OCI-M1 (cell line): ENCODE measurements at regions not wholly inside any gene's neighbourhood (a gene's known extent, or its start where the extent isn't known, plus 50 kb on each side); places are given as distances from the start of the nearest gene placed in this dataset.

Experiments used
- DNase-seq: peaks from one replicate; lab custom pipeline; 2025; lab: John Stamatoyannopoulos, UW

DNA sequence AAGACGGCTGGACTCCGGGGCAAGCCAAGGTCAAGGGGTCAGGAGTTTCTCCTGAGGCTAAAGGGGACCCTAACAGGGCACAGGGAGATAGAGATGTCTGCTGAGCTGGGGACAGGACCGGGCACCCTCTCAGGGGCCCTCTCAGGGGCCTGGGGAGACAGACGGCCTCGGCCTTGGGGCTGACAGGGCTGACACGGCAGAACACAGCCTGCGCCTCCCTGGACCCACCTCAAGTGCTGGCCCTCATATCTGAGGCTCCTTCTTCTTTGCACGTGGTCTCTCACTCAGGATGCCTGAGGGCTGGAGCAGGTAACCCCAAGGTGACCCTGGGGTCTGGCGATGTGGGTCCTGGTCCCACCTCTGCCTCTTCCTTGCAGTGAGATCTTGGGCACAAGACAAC, 186.9 kb upstream of the TNRC6C start:
- DNase-seq = no peak

DNA sequence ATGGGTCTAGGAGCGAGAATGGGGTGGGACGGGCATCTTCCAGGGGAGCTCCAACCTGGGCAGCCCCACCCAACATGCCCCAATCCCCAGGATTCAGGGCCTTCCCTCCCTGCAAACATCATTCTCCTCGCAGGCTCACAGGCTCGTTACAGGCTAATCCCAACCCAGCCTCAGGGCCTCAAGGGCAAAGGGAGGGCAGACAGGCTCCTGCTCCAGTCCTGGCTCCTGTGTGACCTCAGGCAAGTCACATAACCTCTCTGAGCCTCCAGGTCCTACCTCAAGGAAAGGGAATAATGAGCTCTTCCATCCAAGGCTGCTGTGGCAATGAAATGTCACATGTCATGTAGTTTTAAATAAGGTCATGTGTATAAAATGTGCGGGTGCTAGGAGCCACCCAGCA, 186.5 kb upstream of the TNRC6C start:
- DNase-seq = no peak

DNA sequence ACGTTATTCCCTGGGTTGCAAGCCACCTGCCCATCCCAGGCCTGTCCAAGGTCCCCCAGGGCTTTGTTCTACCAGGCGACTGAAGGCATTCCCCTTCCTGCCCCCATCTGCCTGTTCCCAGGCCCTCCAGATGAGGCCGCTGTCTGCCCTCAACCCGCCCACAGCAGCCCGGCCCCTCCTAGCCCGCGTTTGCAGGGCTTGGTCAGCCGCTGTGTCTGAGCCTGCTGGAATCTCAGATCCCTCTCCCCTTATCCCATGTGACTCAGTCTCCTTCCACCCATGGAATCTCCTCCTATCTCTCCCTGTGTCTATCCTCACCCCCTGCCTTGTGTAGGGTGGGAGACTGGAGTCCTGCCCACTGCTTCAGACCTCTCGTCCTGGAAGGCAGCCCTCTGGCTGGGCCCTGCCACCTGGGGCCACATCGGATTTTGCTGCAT, 186.0 kb upstream of the TNRC6C start:
- DNase-seq = peak; percentile 71

DNA sequence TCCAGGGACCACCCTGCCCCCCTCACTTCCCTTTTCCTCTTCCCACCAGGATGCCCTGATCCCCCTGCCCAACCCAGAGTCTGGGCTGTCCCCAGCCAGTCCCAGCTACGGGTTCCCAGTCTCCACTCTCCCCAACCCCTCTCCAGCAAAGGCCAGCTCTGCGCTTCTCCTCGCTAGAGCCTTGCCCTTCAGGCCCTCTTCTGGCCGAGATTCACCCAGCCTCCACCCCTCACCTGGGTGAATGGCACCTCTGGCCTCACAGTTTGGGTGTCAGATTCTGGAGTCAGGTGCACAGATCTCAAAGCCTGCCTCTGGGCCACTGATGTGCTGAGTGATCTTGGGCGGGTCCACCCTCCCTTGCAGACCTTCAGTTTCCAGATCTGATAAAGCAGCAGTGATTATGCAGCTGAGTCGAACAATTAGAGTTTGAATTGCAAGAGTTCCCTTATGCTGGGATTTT, 185.6 kb upstream of the TNRC6C start:
- DNase-seq = no peak

DNA sequence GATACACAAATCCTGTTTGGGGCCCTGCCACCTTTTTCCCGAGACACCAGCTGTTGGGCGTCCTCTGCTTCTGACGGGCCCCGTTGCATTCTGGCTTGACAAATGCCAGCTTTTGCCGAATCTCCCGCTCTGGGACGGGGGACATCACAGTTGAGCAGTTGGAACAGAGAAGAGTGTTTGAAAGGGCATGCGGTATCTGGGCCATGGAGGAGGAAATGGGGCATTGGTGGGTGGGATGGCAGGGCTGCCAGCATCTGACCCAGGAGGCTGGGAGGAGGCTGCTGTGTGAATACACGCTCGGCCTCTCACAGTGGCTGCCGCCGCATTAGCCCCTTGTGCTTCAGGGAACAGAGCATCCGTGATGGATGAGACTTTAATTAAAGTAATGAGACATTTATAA, 184.3 kb upstream of the TNRC6C start:
- DNase-seq = no peak

DNA sequence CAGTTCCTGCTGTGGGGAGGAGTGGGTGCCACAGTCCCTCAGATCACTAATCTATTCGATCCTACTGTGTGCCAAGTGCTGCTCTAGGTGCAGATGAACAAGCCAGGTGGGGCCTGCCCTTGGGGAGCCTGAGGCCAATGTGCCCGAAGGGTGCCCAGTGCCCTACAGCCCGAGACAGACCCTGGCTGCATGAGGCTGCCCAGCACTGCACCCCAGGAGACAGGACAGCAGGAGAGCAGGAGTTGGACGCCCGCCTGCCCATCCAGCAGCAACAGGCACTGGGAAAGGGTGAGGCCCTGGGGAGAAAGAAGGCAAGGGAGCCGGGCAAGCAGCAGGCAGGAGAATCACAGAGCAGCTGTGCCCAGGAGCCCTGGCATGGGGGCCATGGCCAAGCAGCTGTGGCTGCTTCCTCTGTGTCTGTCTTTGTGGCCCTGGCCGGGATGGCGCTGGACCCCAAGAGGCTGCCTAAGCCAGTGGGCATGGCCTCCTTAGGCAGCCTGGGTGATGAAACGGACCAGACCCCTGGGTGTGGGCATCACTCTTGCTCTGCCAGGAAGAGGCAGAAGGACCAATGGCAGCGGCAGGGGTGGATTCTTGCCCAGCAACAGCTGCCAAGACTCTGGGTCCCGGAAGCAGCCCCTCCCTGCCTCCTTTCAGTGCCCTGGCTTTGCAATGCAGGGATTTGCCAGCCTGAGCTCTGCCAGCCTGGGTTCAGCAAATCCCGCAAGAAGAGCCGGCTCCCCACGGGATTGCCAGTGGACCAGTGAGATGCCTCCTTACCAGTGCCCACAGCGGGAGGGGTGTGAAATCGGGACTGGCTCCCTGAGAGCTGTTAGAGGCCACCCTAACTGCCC, 179.6 kb upstream of the TNRC6C start:
- no peak for DNase-seq

DNA sequence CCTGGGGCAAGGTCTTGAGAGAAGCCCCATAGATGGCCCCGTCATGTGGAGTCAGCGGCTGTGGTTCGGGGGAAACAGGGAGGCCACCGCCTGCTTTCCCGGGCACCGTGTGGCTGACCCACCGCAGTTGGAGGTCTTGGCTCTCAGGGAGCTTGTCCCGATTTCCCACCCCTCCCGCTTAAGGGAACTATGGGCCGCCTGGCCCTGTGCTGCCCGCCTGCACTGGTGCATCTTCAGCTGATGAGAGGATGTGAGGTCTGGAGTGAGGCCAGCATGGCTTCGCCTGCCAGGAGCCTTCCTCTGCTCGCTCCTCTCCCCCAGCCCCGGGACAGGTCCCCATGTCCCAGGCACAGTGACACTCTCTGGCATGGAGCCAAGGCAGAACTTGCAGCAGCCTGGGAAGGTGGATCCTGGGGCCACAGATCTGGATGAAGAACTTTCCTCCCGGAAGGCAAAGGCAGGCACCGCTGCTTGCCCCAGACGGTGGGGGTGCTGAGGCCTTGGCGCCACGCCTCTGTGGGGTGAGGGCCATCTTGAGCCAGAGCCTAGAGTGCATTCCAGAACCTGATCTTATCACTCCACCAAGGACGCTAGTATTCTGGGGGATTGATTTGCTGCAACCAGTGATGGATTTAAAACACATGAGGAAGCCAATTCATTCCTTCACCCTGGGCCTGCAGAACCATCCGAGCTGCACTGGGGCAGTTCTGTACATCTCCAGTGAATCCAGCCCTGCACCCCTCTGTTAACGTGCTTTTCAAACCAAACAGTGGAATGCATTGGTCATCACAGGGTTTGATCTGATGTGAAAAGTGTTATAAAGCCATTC, 178.6 kb upstream of the TNRC6C start:
- DNase-seq = no peak

DNA sequence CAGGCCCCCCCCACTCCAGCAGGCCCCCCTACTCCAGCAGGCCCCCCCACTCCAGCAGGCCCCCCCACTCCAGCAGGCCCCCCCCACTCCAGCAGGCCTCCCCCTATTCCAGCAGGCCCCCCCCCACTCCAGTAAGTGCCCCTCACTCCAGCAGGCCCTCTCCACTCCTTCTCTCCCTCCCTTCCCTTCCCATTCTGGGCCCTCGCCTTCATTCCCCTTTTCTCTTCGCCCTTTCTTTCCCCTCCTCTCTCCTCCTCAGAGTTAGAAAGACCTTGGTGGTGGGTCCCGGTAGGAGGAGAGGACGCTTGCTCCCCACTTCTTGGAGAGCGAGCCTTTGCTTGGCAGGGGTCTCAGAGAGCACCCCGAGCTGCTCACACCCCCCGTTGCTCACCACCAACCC, 177.0 kb upstream of the TNRC6C start:
- DNase-seq = no peak

DNA sequence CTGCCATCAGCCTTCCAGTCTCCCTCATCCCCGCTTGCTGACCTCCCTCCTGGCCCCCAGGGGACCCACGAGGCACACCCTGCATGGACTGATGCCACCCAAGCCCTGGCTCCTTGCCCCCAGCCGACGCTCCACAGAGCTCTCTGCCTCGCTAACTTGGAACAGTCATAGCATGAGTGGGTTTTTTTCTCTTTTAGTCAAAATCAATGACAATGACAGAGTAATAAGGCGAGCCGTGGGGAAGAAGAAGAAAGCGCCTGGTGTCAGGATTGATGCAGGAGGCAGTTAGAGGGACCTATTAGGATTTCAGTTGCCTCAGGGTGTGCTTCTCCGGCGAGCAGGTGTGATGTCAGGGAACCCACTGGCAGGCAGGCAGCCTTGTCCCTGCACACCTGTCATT, 176.3 kb upstream of the TNRC6C start:
- DNase-seq = no peak

DNA sequence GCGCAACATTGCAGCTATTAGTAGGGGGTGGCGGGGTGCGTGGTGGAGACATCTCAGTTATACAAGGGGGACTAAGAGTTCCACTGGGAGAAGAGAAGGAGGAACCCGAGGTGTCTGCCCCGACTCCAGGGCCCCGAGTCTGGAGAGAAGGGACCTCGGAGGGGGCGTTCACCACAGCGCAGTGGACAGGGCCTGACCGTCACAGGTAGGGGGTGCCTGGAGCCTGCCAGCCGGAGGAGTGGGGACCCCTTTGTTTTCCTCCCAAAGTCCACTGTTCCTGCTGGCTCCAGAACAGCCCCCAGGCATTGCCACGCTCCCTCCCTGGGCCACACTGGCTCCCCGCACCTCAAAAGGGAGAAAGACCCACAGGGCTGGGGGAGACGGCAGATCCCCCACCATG, 175.9 kb upstream of the TNRC6C start:
- DNase-seq = no peak

DNA sequence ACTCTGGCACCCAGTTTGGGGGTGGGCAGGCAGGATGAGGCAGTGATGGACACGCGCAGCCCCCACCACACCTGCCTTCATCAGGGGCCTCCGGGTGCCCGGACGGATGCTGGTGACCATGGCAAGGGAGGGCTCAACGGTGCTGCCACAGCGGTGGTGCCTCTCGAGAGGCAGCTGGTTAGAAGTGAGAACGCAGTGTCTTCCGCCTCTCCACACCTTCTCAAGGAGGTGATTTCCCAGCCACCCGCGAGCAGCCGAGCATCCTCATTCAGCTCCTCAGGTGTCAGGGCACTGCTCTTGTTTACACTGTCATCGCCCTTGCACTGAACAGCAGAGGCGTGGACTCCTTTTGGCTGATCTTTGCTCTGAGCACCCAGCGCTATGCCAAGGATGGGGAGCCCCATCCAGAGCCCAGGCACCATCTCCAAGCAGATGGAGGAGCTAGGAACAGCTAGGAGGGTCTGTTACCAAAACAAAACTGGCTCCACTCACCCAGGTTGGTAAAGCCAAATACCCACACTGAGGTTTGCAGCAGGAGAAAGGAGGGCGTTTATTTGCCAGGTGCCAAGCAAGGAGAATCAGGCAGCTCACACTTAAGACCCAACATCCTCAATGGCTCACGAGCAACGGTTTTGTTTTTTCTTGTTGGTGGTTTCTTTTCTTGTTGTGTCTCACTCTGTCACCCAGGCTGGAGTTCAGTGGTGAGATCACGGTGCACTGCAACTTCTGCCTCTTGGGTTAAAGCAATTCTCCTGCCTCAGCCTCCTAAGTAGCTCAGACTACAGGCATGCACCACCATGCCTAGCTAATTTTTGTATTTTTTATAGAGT, 174.3 kb upstream of the TNRC6C start:
- no peak for DNase-seq

DNA sequence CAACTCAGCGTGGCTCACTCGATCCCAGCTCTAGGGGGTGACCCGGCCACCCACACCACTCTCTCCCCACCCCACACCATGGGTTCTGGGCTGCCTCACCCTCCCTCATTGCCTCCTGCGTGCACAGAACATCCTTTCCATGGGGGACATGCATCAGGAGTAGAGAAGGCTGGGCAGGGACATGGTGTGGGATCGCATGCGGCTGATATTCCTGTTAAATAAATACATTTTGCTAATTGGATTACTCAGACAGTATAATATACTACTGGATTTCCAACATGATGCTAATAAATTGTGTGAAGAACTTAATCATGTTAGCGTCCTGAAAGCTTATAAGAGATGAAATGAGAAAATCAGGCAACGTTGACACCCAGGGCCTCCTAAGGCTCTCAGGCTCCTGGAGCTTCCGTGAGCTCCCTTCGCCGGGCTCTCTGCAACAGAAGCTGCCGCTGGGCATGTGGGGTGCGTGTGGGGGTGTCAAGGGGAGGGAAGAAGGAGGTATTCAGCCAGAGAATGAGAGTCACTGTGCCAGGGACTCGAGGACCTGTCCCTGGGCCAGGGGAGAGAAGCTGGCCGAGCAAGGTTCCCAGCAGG, 173.1 kb upstream of the TNRC6C start:
- DNase-seq = no peak

DNA sequence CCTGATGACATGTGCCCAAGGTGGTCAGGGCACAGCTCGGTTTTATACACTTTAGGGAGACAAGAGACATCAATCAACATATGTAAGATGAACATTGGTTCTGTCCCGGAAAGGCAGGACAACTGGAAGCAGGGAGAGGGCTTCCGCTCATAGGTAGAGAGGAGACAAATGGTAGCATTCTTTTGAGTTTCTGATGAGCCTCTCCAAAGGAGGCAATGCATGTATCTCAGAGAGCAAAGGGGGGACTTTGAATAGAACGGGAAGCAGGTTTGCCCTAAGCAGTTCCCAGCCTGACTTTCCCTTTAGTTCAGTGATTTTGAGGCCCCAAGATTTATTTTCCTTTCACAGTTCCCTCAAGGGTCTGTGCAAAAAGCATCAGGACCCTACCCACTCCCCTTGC, 172.4 kb upstream of the TNRC6C start:
- no peak for DNase-seq

DNA sequence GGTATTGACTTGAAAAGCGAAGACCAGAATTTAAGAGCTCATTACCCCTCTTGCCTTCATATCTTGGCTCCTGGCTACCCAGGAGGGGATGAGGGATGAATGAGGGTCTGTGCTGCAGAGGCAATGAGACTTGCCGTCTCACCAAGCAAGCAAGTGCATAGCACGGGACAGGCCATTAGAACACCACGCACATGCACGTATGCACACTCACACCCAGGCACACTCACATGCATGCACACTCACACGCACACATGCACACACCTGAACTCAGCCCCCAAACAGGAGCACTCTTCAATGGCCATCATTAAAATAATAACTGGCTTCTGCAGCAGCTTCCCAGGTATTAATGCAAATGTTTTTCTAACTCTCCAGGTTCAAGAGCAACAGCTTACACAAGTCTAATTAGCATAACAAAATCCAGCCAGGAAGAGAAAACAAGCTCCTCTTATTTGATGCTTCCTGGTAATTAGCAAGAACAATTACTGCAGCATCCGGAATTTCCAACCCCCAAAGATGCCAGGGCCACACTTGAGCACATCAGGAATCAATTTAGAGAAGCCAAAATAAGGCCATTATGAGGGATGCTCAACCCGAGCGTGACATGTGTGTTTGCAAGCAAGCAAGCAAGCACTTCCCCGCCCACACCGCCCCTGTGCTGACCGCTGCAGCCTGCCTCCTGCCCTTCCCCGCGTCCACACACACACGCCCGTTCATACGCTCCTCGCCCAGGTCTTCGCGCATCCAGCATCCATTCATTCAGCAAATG, 171.6 kb upstream of the TNRC6C start:
- DNase-seq = no peak

DNA sequence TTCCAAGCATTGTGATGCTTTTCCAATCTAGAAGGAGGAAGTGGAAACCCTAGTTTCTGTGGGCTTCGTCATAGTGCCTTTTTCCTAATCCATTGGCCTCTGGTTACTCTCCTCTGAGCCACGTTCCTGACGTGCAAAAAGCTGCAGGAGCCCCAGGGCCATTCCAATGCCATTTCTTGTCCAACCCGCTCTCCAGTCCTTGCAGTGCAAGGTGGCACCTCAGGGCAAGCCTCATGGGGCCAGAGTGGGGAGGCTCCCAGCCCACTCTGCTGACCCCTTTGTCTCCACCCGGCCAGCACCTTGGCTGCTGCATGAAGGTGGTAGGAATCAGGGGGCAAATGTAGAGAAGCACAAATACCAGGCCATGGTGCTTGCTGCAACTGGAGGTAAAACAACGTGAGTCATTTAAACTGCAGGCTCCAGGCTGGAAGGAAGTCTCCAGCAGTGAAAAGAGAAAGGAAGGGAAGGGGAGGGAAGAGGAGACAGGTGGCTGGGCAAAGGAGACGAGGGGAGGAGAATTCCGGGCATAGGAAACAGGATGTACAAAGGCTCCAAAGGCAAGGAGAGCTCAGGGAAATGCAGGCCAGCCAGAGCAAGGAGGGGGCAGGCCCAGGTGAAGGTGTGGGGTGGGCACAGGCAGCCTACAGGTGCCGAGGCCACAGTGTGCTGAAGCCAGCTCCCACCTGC, 168.2 kb upstream of the TNRC6C start:
- no peak for DNase-seq

DNA sequence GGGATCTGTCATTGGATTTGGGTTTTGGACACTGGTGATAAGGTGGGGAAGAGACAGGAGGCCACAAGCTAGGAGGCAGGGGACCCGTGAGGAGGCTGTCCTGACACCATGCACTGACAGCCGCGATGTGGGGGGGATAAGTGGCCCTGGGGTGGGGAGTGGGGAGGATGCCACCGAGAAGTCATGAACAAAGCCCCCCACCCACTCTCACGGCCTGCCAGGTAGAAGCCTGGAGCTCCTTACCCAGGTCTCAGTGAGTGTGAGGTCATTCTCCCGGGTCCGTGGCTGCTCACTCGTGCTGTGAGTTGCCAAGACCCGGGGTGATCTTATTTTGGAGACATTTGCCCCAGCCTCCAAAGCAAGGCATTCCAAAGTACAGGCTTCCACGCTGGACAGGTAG, 165.9 kb upstream of the TNRC6C start:
- no peak for DNase-seq

DNA sequence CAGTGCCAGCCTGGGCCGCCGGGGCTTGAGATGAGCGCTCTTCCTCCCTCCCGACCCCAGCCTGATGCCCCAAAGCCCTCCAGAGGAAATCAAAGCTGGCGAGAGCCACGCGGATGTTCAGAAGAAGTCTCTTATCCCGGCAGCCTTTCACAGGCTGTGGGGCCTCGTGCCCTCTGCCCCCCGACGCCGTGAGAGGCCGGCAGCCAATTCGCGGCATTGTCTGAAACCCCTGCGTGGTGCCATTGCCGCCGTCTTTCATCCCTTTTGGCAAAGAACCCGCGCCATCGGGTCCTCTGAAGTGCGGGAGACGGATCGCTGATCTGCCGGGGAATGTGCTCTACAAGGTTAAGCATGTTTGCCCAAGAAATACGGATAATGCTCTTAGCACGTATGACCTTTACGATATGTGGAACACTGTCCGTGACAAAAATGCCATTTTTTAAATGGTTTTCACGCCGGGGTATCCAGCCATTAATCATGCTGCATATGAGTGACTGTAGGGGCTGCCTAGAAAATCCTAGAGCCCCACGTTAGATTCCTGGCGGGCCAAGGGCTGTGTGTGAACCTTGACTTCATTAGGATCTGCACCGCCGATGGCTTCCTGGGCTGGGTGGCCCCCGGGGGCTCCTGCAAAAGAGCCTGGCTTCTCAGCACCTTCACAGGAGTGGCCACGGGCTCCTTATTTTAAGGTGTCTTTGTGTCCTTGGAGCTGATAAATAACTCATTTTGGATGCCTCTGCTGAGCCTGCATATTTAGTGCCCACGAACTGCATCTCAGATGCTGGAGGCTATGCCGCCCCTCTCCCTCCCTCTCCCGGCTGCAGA, 165.1 kb upstream of the TNRC6C start:
- DNase-seq = no peak

DNA sequence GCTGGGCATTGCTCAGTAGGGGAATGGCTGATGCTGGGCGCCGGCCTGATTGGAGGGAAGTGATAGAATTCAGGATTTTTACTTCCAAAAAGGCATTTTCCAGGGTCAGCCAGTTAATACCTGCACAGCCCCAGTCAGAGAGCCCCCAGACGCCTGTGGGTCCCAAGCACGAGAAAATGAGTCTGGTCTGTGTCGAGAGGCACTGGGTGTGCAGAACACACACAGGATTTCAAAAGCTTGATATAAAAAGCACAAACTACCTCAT, 164.6 kb upstream of the TNRC6C start:
- DNase-seq = no peak

DNA sequence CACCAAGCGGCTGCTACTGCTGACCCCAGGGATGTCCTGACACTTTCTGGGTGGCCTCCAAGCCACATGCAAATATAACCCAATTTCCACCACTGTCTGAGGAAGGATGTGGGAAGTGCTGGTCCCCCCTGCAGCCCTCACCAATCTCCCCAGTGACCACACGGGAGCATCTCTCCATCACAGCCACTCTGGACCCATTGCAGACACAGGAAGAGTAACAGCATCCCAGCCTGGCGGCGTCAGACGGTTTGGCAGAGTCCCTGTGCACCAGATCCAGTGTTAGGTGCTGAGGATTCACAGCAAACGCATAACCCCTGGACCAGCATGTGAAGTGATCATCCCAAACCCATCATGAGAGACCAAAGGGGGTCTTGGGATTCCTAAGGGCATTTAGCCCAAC, 163.7 kb upstream of the TNRC6C start:
- DNase-seq = no peak

DNA sequence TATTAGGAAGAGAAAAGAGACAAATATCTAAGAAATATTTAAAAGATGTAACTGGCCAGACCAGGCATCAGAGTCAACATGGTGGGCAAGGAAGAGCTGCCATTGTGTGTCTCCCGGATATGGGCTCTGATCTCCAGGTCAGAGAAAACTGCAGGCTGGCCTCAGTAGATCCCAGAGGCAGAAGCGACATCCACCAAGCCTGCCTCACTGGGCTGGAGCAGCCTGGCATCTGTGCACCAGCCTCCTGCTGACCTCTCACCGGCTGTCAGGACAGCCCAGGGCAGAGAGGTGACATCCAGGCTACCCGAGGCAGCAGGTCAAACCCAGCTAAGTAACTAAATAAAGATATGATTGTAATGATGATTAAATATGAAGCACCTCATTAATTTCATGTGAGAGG, 162.8 kb upstream of the TNRC6C start:
- no peak for DNase-seq
